ENCODE measurements at regions not wholly inside any gene's neighbourhood (a gene's known extent, or its start where the extent isn't known, plus 50 kb on each side); places are given as distances from the start of the nearest gene placed in this dataset.

GRCh38 chr1:195335541-195335940 is 1272.7 kb downstream of the KCNT2 start:
- Histone ChIP-seq H3K9me1 (replicated peaks; ENCODE audit: control insufficient read depth, extremely low read depth, insufficient read depth, low read length) (no peaks in the 10 kb centered on the region), H3K9ac (replicated peaks; ENCODE audit: extremely low read depth, insufficient read depth, low read length) (no peak overlapping the region), H3K4me3 (replicated peaks in 1 of 3; ENCODE audit: insufficient read depth in 1 of 3, low read depth in 1 of 3, low read length in 3 of 3) (no peak overlapping the region), H2AFZ (ENCODE audit: low read depth, low read length) (no peak overlapping the region), H3K4me2 (ENCODE audit: insufficient read depth, low read length) (no peak overlapping the region), H3K27me3 (ENCODE audit: control insufficient read depth in 2 of 2, insufficient read depth in 2 of 2, low read length in 2 of 2) (no peaks in the 10 kb centered on the region), H3K36me3 (ENCODE audit: control insufficient read depth in 2 of 2, extremely low read depth in 1 of 2, insufficient read depth in 2 of 2, low read length in 2 of 2) (no peaks in the 10 kb centered on the region), H3K27ac (ENCODE audit: insufficient read depth, low read depth, low read length) (no peak overlapping the region), H3K4me1 (ENCODE audit: control insufficient read depth, extremely low read depth, insufficient read depth, low read length) (no peaks in the 10 kb centered on the region), H3K9me3 (replicated peaks; ENCODE audit: control insufficient read depth, insufficient read depth, low read length) (no peaks in the 10 kb centered on the region), H3K79me2 (ENCODE audit: control insufficient read depth, insufficient read depth, low read length) (no peaks in the 10 kb centered on the region), H4K20me1 (replicated peaks; ENCODE audit: control insufficient read depth, extremely low read depth, insufficient read depth, low read length) (no peaks in the 10 kb centered on the region)
- CTCF ChIA-PET: no interaction called here
- POLR2A ChIA-PET: no interaction called here
- dilution Hi-C loops (cut with MboI; ENCODE audit: extremely low pct_ligation_motif_present, low sequenced_read_pairs) (no loop called here), intact Hi-C loops (cut with micrococcal nuclease) (no loop called here)
- FAIRE-seq (no peak), DNase-seq (ENCODE audit: low read depth, low spot score) (no peak)
- no TSS peak for BruUV-seq (replicated peaks)
- no peak for TF ChIP-seq MYC (IDR thresholded peaks at IDR 0.05; ENCODE audit: low read depth, low read length)
- TF ChIP-seq JUN (IDR thresholded peaks at IDR 0.05; ENCODE audit: borderline replicate concordance, insufficient read depth, insufficient read length, low read depth): no peak
- no peak for TF ChIP-seq CTCF (IDR thresholded peaks at IDR 0.05; ENCODE audit: extremely low read depth in 1 of 2, insufficient read depth in 1 of 2, low read depth in 1 of 2, low read length in 2 of 2)
- TF ChIP-seq POLR2AphosphoS5 (IDR thresholded peaks at IDR 0.05; ENCODE audit: insufficient read depth, low read depth, low read length): no peak
- TF ChIP-seq EZH2 (IDR thresholded peaks at IDR 0.05; ENCODE audit: borderline replicate concordance, low read depth, low read length, severe bottlenecking): no peak
- TF ChIP-seq MAX (IDR thresholded peaks at IDR 0.05; ENCODE audit: insufficient read depth, insufficient read length): no peak
- no peak for TF ChIP-seq GATA2 (IDR thresholded peaks at IDR 0.05; ENCODE audit: insufficient read depth, insufficient read length, low read depth, low read length)
- no peak for TF ChIP-seq FOS (IDR thresholded peaks at IDR 0.05; ENCODE audit: borderline replicate concordance, insufficient read depth, low read length)
- TF ChIP-seq POLR2A (IDR thresholded peaks at IDR 0.05; ENCODE audit: low read depth, low read length): no peak
